ENCODE measurements at regions not wholly inside any gene's neighbourhood (a gene's known extent, or its start where the extent isn't known, plus 50 kb on each side); places are given as distances from the start of the nearest gene placed in this dataset.

- no peak for TF ChIP-seq SUZ12 (IDR thresholded peaks at IDR 0.05)
- no peak for TF ChIP-seq FOXM1 (IDR thresholded peaks at IDR 0.05; ENCODE audit: borderline replicate concordance)
- TF ChIP-seq SP1 (IDR thresholded peaks at IDR 0.05): no peak
- no peak for TF ChIP-seq BHLHE40 (IDR thresholded peaks at IDR 0.05; ENCODE audit: borderline replicate concordance)
- TF ChIP-seq ELF4 (IDR thresholded peaks at IDR 0.05): no peak
- no peak for TF ChIP-seq ZNF384 (IDR thresholded peaks at IDR 0.05)
- TF ChIP-seq ARNT (IDR thresholded peaks at IDR 0.05): no peak
- TF ChIP-seq HDGF (IDR thresholded peaks at IDR 0.05; ENCODE audit: borderline replicate concordance): no peak
Measured at GRCh38 chr10:47121336-47121735, 178.7 kb upstream of the GDF10 start.

Data from HEK293T (cell line).